ENCODE measurements at regions not wholly inside any gene's neighbourhood (a gene's known extent, or its start where the extent isn't known, plus 50 kb on each side); places are given as distances from the start of the nearest gene placed in this dataset.

- Mint-ChIP-seq H3K36me3 (ENCODE audit: low read depth) (no peaks in the 10 kb centered on the region), H3K4me1 (ENCODE audit: low read depth) (no peaks in the 10 kb centered on the region), H3K9me3 (no peaks in the 10 kb centered on the region), H3K27me3 (ENCODE audit: low read depth) (no peaks in the 10 kb centered on the region), H3K4me3 (no peak overlapping the region), H3K27ac (no peak overlapping the region)
- no peak for DNase-seq (ENCODE audit: low spot score)
Measured at GRCh38 chr6:166739117-166739975, 112.3 kb upstream of the RPS6KA2 start.

GRCh38 chr6:166738386-166739116 lies 111.5 kb upstream of the RPS6KA2 start:
- Mint-ChIP-seq H3K27me3 (ENCODE audit: low read depth) (no peaks in the 10 kb centered on the region), H3K9me3 (no peaks in the 10 kb centered on the region), H3K36me3 (ENCODE audit: low read depth) (no peaks in the 10 kb centered on the region), H3K4me3 (no peak overlapping the region), H3K4me1 (ENCODE audit: low read depth) (peaks cover 2% of the 10 kb centered on the region), H3K27ac (no peak overlapping the region)
- DNase-seq (ENCODE audit: low spot score), result no peak

GRCh38 chr6:166737261-166737660 lies 110.2 kb upstream of the RPS6KA2 start:
- Mint-ChIP-seq H3K9me3 (no peaks in the 10 kb centered on the region), H3K27me3 (ENCODE audit: low read depth) (no peaks in the 10 kb centered on the region), H3K36me3 (ENCODE audit: low read depth) (no peaks in the 10 kb centered on the region), H3K4me1 (ENCODE audit: low read depth) (peaks cover 2% of the 10 kb centered on the region), H3K27ac (no peak overlapping the region), H3K4me3 (no peak overlapping the region)
- no peak for DNase-seq (ENCODE audit: low spot score)

- H3K4me1 Mint-ChIP-seq (ENCODE audit: low read depth), result peaks cover 2% of the 10 kb centered on the region
- no peaks in the 10 kb centered on the region for H3K27me3 Mint-ChIP-seq (ENCODE audit: low read depth)
- H3K4me3 Mint-ChIP-seq, result no peak overlapping the region
- no peaks in the 10 kb centered on the region for H3K9me3 Mint-ChIP-seq
- DNase-seq (ENCODE audit: low spot score), result no peak
- H3K27ac Mint-ChIP-seq, result no peak overlapping the region
- H3K36me3 Mint-ChIP-seq (ENCODE audit: low read depth), result no peaks in the 10 kb centered on the region
Measured at GRCh38 chr6:166736634-166737033, 109.6 kb upstream of the RPS6KA2 start.

- peaks cover 5% of the 10 kb centered on the region for H3K4me1 Mint-ChIP-seq (ENCODE audit: low read depth)
- no peaks in the 10 kb centered on the region for H3K27me3 Mint-ChIP-seq (ENCODE audit: low read depth)
- no peak for DNase-seq (ENCODE audit: low spot score)
- H3K4me3 Mint-ChIP-seq, result no peak overlapping the region
- H3K36me3 Mint-ChIP-seq (ENCODE audit: low read depth), result no peaks in the 10 kb centered on the region
- no peak overlapping the region for H3K27ac Mint-ChIP-seq
- H3K9me3 Mint-ChIP-seq, result no peaks in the 10 kb centered on the region
Measured at GRCh38 chr6:166733900-166734299, 106.8 kb upstream of the RPS6KA2 start.

- Mint-ChIP-seq H3K36me3 (ENCODE audit: low read depth) (no peaks in the 10 kb centered on the region), H3K9me3 (no peaks in the 10 kb centered on the region), H3K4me3 (no peak overlapping the region), H3K27me3 (ENCODE audit: low read depth) (no peaks in the 10 kb centered on the region), H3K4me1 (ENCODE audit: low read depth) (peaks cover 5% of the 10 kb centered on the region), H3K27ac (no peak overlapping the region)
- no peak for DNase-seq (ENCODE audit: low spot score)
Measured at GRCh38 chr6:166729658-166730057, 102.6 kb upstream of the RPS6KA2 start.

GRCh38 chr6:166728884-166729530 lies 102.0 kb upstream of the RPS6KA2 start:
- no peak overlapping the region for H3K27ac Mint-ChIP-seq
- H3K9me3 Mint-ChIP-seq, result no peaks in the 10 kb centered on the region

GRCh38 chr6:166726201-166726600 lies 99.2 kb upstream of the RPS6KA2 start:
- Mint-ChIP-seq H3K4me3 (no peak overlapping the region), H3K9me3 (no peaks in the 10 kb centered on the region)

More at GRCh38 chr6:166728884-166729530, 102.0 kb upstream of the RPS6KA2 start:
- Mint-ChIP-seq H3K36me3 (ENCODE audit: low read depth) (no peaks in the 10 kb centered on the region), H3K4me3 (no peak overlapping the region), H3K27me3 (ENCODE audit: low read depth) (no peaks in the 10 kb centered on the region), H3K4me1 (ENCODE audit: low read depth) (peaks cover 5% of the 10 kb centered on the region)
- no peak for DNase-seq (ENCODE audit: low spot score)

GRCh38 chr6:166725571-166725970 lies 98.5 kb upstream of the RPS6KA2 start:
- H3K27ac Mint-ChIP-seq, result no peak overlapping the region
- no peak for DNase-seq (ENCODE audit: low spot score)
- no peaks in the 10 kb centered on the region for H3K9me3 Mint-ChIP-seq
- H3K36me3 Mint-ChIP-seq (ENCODE audit: low read depth), result no peaks in the 10 kb centered on the region
- H3K4me3 Mint-ChIP-seq, result no peak overlapping the region
- H3K4me1 Mint-ChIP-seq (ENCODE audit: low read depth), result peaks cover 3% of the 10 kb centered on the region
- H3K27me3 Mint-ChIP-seq (ENCODE audit: low read depth), result no peaks in the 10 kb centered on the region

More at GRCh38 chr6:166726201-166726600, 99.2 kb upstream of the RPS6KA2 start:
- H3K27me3 Mint-ChIP-seq (ENCODE audit: low read depth), result no peaks in the 10 kb centered on the region
- peaks cover 3% of the 10 kb centered on the region for H3K4me1 Mint-ChIP-seq (ENCODE audit: low read depth)
- H3K27ac Mint-ChIP-seq, result no peak overlapping the region
- DNase-seq (ENCODE audit: low spot score), result no peak
- H3K36me3 Mint-ChIP-seq (ENCODE audit: low read depth), result no peaks in the 10 kb centered on the region

GRCh38 chr6:166724576-166724975 lies 97.5 kb upstream of the RPS6KA2 start:
- H3K4me3 Mint-ChIP-seq, result no peak overlapping the region
- no peaks in the 10 kb centered on the region for H3K36me3 Mint-ChIP-seq (ENCODE audit: low read depth)
- peaks cover 2% of the 10 kb centered on the region for H3K27me3 Mint-ChIP-seq (ENCODE audit: low read depth)
- no peak overlapping the region for H3K27ac Mint-ChIP-seq
- H3K9me3 Mint-ChIP-seq, result no peaks in the 10 kb centered on the region
- peaks cover under 1% of the 10 kb centered on the region for H3K4me1 Mint-ChIP-seq (ENCODE audit: low read depth)
- no peak for DNase-seq (ENCODE audit: low spot score)

GRCh38 chr6:166722785-166723184 lies 95.7 kb upstream of the RPS6KA2 start:
- Mint-ChIP-seq H3K36me3 (ENCODE audit: low read depth) (no peaks in the 10 kb centered on the region), H3K9me3 (no peaks in the 10 kb centered on the region), H3K27ac (no peak overlapping the region), H3K27me3 (ENCODE audit: low read depth) (peaks cover 5% of the 10 kb centered on the region), H3K4me1 (ENCODE audit: low read depth) (no peaks in the 10 kb centered on the region), H3K4me3 (no peak overlapping the region)
- DNase-seq (ENCODE audit: low spot score), result no peak

- H3K36me3 Mint-ChIP-seq (ENCODE audit: low read depth), result no peaks in the 10 kb centered on the region
- DNase-seq (ENCODE audit: low spot score), result no peak
- no peaks in the 10 kb centered on the region for H3K4me1 Mint-ChIP-seq (ENCODE audit: low read depth)
- peaks cover 5% of the 10 kb centered on the region for H3K27me3 Mint-ChIP-seq (ENCODE audit: low read depth)
- H3K9me3 Mint-ChIP-seq, result no peaks in the 10 kb centered on the region
- no peak overlapping the region for H3K4me3 Mint-ChIP-seq
- no peak overlapping the region for H3K27ac Mint-ChIP-seq
Measured at GRCh38 chr6:166721576-166721975, 94.5 kb upstream of the RPS6KA2 start.

GRCh38 chr6:166720856-166721255 lies 93.8 kb upstream of the RPS6KA2 start:
- Mint-ChIP-seq H3K9me3 (no peaks in the 10 kb centered on the region), H3K4me1 (ENCODE audit: low read depth) (no peaks in the 10 kb centered on the region), H3K36me3 (ENCODE audit: low read depth) (no peaks in the 10 kb centered on the region), H3K27ac (no peak overlapping the region), H3K27me3 (ENCODE audit: low read depth) (peaks cover 5% of the 10 kb centered on the region), H3K4me3 (no peak overlapping the region)
- no peak for DNase-seq (ENCODE audit: low spot score)

- Mint-ChIP-seq H3K36me3 (ENCODE audit: low read depth) (no peaks in the 10 kb centered on the region), H3K4me3 (no peak overlapping the region), H3K9me3 (no peaks in the 10 kb centered on the region), H3K27me3 (ENCODE audit: low read depth) (peaks cover 5% of the 10 kb centered on the region), H3K27ac (no peak overlapping the region), H3K4me1 (ENCODE audit: low read depth) (no peaks in the 10 kb centered on the region)
- DNase-seq (ENCODE audit: low spot score), result no peak
Measured at GRCh38 chr6:166719019-166719418, 92.0 kb upstream of the RPS6KA2 start.
